ENCODE measurements at regions not wholly inside any gene's neighbourhood (a gene's known extent, or its start where the extent isn't known, plus 50 kb on each side); places are given as distances from the start of the nearest gene placed in this dataset.
"Not testable (repeated sequence)": the region's sequence is repeated elsewhere in the genome, so short reads cannot be mapped to it uniquely, and the experiment has no call there.

DNA sequence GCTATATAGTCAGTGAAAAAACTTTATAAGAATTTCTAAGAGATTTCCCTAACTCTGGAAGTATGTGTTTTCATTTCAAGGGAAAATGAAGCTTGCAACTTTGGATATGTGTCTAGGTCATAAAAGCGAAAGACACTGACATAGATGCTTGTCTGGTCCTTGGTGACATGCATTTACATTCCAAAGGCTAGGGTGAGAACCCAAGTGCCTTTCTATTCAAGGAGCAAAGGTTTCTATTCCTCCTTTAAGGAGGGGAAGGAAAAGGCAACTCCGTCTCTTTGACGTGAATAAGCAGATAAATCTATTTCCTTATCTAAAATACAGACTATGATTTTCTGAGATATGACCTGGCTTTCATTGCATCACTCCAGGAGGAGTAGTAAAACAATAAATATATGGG, 261.1 kb downstream of the CDH7 start:
- Histone ChIP-seq H3K27me3 (ENCODE audit: insufficient read depth, low read length) (no peaks in the 10 kb centered on the region), H3K27ac (ENCODE audit: low read depth, low read length) (no peak overlapping the region), H3K4me1 (ENCODE audit: insufficient read depth, low read length) (no peaks in the 10 kb centered on the region), H3K4me3 (ENCODE audit: low read length in 2 of 2) (no peak overlapping the region), H3K36me3 (ENCODE audit: insufficient read depth, low read length) (no peaks in the 10 kb centered on the region), H3K9me3 (ENCODE audit: control insufficient read depth in 1 of 2, low read length in 2 of 2) (peaks cover 0 to 3% of the 10 kb centered on the region in 2 donors)
- peaks cover 0 to 14% (median 6%) of the 10 kb centered on the region in 8 donors for H3K9me3 Mint-ChIP-seq
- H3K4me1 Mint-ChIP-seq: no peaks in the 10 kb centered on the region
- no peak overlapping the region for H3K27ac Mint-ChIP-seq
- no peak overlapping the region for H3K4me3 Mint-ChIP-seq
- H3K27me3 Mint-ChIP-seq: no peaks in the 10 kb centered on the region
- intact Hi-C loops (cut with micrococcal nuclease): no loop called here
- ChIA-PET CTCF (ENCODE audit: partially characterized antibody) (no interaction called here), POLR2A (ENCODE audit: partially characterized antibody) (no interaction called here)
- H3K36me3 Mint-ChIP-seq: no peaks in the 10 kb centered on the region
- DNase-seq: no peak

DNA sequence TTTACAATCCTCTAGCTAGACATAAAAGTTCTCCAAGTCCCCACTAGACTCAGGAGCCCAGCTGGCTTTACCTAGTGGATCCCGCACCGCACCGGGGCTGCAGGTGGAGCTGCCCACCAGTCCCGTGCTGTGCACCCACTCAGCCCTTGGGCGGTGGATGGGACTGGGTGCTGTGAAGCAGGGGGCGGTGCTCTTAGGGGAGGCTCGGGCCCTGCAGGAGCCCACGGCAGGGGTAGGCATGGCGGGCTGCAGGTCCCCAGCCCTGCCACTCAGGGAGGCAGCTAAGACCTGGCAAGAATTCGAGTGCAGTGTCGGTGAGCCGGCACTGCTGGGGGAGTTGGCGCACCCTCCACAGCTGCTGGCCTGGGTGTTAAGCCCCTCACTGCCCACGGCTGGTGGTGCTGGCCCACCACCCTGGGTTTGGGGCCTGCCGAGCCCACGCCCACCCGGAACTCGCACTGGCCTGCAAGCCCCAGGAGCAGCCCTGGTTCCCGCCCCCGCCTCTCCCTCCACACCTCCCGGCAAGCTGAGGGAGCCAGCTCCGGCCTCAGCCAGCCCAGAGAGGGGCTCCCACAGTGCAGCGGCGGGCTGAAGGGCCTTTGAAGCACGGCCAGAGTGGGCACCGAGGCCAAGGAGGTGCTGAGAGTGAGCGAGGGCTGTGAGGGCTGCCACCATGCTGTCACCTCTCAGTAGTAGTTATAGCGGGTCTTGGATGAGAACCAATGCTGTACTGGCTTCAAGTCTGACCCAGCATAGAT, 255.2 kb downstream of the CDH7 start:
- peaks cover 0 to 6% of the 10 kb centered on the region in 2 donors for H3K9me3 ChIP-seq (ENCODE audit: control insufficient read depth in 1 of 2, low read length in 2 of 2)
- H3K27ac Mint-ChIP-seq: no peak overlapping the region
- no peaks in the 10 kb centered on the region for H3K27me3 ChIP-seq (ENCODE audit: insufficient read depth, low read length)
- H3K9me3 Mint-ChIP-seq: peaks cover 0 to 23% (median 10%) of the 10 kb centered on the region in 8 donors
- CTCF ChIA-PET (ENCODE audit: partially characterized antibody): no interaction called here
- intact Hi-C loops (cut with micrococcal nuclease): no loop called here
- H3K36me3 Mint-ChIP-seq: no peaks in the 10 kb centered on the region
- H3K27ac ChIP-seq (ENCODE audit: low read depth, low read length): no peak overlapping the region
- no peaks in the 10 kb centered on the region for H3K4me1 ChIP-seq (ENCODE audit: insufficient read depth, low read length)
- H3K27me3 Mint-ChIP-seq: no peaks in the 10 kb centered on the region
- H3K4me3 ChIP-seq (ENCODE audit: low read length in 2 of 2): no peak overlapping the region
- no peak for DNase-seq
- H3K4me3 Mint-ChIP-seq: no peak overlapping the region
- H3K36me3 ChIP-seq (ENCODE audit: insufficient read depth, low read length): no peaks in the 10 kb centered on the region
- POLR2A ChIA-PET (ENCODE audit: partially characterized antibody): no interaction called here
- H3K4me1 Mint-ChIP-seq: no peaks in the 10 kb centered on the region

DNA sequence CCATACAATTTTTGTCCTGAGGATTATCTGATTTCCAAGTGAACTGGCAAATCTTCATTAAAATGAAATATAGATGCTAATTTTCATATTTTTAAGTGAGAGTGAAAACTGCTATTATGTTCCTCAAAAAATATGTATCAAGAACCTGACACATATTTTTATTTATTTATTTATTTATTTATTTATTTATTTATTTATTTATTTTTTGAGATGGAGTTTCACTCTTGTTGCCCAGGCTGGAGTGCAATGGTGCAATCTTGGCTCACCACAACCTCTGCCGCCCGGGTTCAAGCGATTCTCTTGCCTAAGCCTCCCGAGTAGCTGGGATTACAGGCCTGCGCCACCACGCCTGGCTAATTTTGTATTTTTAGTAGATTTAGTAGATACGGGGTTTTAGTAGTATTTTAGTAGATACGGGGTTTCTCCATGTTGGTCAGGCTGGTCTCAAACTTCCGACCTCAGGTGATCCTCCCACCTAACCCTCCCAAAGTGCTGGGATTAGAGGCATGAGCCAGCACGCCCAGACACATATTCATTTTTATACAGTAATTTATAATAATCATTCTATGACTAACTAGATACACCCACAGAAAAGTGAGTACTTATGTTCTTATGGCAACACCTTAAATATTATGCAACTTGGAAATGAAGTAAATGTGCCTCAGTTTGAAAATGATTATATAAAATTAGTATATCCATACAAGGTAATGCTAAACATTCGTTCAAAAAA, 248.3 kb downstream of the CDH7 start:
- H3K4me1 ChIP-seq (ENCODE audit: insufficient read depth, low read length); H3K36me3 ChIP-seq (ENCODE audit: insufficient read depth, low read length); H3K27me3 Mint-ChIP-seq; intact Hi-C loops (cut with micrococcal nuclease); POLR2A ChIA-PET (ENCODE audit: partially characterized antibody); H3K4me3 ChIP-seq (ENCODE audit: low read length in 2 of 2); CTCF ChIA-PET (ENCODE audit: partially characterized antibody); H3K27ac ChIP-seq (ENCODE audit: low read depth, low read length); DNase-seq; H3K27me3 ChIP-seq (ENCODE audit: insufficient read depth, low read length); H3K4me1 Mint-ChIP-seq; H3K36me3 Mint-ChIP-seq; H3K9me3 ChIP-seq (ENCODE audit: control insufficient read depth in 1 of 2, low read length in 2 of 2); H3K4me3 Mint-ChIP-seq; H3K27ac Mint-ChIP-seq: not testable (repeated sequence)
- H3K9me3 Mint-ChIP-seq: peaks cover 0 to 16% (median 7%) of the 10 kb centered on the region in 8 donors

DNA sequence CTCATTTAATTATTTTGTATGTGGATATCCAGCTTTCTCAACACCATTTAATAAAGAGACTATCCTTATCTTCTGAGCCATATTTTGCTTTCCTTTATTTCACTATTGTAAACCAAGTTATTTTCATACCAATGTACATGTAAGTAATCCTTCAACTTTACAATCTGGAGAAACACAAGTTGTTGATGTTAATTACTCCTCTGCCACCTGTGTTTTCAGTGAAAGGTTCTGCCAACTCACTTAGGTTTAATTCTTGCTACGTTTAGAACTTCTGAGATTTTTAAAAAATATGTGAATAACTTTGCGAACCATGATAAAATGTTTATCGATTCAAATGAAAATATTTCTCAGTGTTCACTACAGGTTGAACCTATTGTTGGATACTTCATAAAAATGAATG, 244.4 kb downstream of the CDH7 start:
- Histone ChIP-seq H3K9me3 (ENCODE audit: control insufficient read depth in 1 of 2, low read length in 2 of 2) (no peaks in the 10 kb centered on the region), H3K4me1 (ENCODE audit: insufficient read depth, low read length) (no peaks in the 10 kb centered on the region), H3K27ac (ENCODE audit: low read depth, low read length) (no peak overlapping the region), H3K36me3 (ENCODE audit: insufficient read depth, low read length) (no peaks in the 10 kb centered on the region), H3K27me3 (ENCODE audit: insufficient read depth, low read length) (no peaks in the 10 kb centered on the region), H3K4me3 (ENCODE audit: low read length in 2 of 2) (no peak overlapping the region)
- intact Hi-C loops (cut with micrococcal nuclease): no loop called here
- H3K9me3 Mint-ChIP-seq: peaks cover 0 to 13% (median 5%) of the 10 kb centered on the region in 8 donors
- H3K27me3 Mint-ChIP-seq: no peaks in the 10 kb centered on the region
- no peak for DNase-seq
- ChIA-PET POLR2A (ENCODE audit: partially characterized antibody) (no interaction called here), CTCF (ENCODE audit: partially characterized antibody) (no interaction called here)
- no peak overlapping the region for H3K4me3 Mint-ChIP-seq
- no peak overlapping the region for H3K27ac Mint-ChIP-seq
- no peaks in the 10 kb centered on the region for H3K4me1 Mint-ChIP-seq
- no peaks in the 10 kb centered on the region for H3K36me3 Mint-ChIP-seq

DNA sequence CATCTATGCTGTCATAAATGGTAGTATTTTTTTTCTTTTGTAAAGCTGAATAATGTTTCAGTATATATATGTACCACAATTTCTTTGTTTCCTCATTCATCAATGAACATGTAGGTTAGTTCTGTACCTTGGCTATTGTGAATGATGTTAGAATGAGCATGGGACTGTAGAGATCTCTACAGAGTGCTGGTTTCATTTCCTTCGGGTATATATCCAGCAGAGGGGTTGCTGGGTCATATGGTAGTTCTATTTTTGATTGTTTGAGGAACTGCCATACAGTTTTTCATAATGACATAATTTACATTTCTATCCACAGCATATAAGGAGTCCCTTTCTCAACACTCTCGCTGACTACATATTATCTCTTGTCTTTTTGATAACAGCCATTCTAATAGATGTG, 243.5 kb downstream of the CDH7 start:
- CTCF ChIA-PET (ENCODE audit: partially characterized antibody): no interaction called here
- no peak for DNase-seq
- Mint-ChIP-seq H3K36me3 (no peaks in the 10 kb centered on the region), H3K4me1 (no peaks in the 10 kb centered on the region), H3K27me3 (no peaks in the 10 kb centered on the region), H3K27ac (no peak overlapping the region), H3K4me3 (no peak overlapping the region), H3K9me3 (peaks cover 0 to 17% (median 5%) of the 10 kb centered on the region in 8 donors)
- POLR2A ChIA-PET (ENCODE audit: partially characterized antibody): no interaction called here
- no peaks in the 10 kb centered on the region for H3K36me3 ChIP-seq (ENCODE audit: insufficient read depth, low read length)
- no peaks in the 10 kb centered on the region for H3K4me1 ChIP-seq (ENCODE audit: insufficient read depth, low read length)
- intact Hi-C loops (cut with micrococcal nuclease): no loop called here
- no peak overlapping the region for H3K27ac ChIP-seq (ENCODE audit: low read depth, low read length)
- no peak overlapping the region for H3K4me3 ChIP-seq (ENCODE audit: low read length in 2 of 2)
- H3K9me3 ChIP-seq (ENCODE audit: control insufficient read depth in 1 of 2, low read length in 2 of 2): no peaks in the 10 kb centered on the region
- H3K27me3 ChIP-seq (ENCODE audit: insufficient read depth, low read length): no peaks in the 10 kb centered on the region

DNA sequence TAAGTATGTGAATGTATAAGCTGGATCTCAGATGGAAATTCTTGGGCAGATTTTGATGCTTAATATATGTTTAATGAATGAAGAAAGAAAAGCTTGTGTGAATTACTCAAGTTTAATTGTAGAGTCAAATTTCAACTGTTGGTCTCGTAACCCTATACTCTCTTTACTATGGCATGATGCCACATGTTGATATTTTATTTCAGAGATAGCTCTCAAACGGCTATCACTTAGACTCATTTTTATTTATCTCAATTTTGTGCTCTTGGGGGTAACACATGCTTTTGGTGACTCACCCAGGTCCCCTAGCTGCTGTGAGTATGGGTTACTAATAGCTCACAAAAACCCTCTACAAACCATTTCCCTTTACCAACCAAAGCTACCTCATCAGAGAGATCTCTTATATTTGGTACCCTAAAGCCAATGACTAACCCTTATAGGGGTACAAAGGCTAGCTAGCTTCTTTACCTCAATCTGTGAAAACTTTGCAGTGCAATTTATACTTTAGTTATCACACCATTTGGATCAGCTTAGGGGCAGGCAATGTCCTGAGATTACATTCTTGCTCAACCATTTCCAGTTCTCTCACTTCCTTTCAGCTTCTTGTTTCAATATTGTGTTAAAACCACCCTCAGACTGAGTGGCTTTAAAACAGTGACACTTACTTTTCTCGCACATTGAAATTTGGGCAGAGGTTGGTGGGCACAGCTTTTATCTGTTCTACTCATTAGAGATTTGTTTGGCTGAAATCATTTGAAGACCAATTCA, 240.3 kb downstream of the CDH7 start:
- no peaks in the 10 kb centered on the region for H3K27me3 Mint-ChIP-seq
- no peaks in the 10 kb centered on the region for H3K27me3 ChIP-seq (ENCODE audit: insufficient read depth, low read length)
- H3K9me3 ChIP-seq (ENCODE audit: control insufficient read depth in 1 of 2, low read length in 2 of 2): no peaks in the 10 kb centered on the region
- H3K27ac Mint-ChIP-seq: no peak overlapping the region
- H3K4me3 ChIP-seq (ENCODE audit: low read length in 2 of 2): no peak overlapping the region
- ChIA-PET POLR2A (ENCODE audit: partially characterized antibody) (no interaction called here), CTCF (ENCODE audit: partially characterized antibody) (interaction anchor here (1.1 kb wide), 1 partner anchor 13 kb away, joined by 3 read pairs; no protein-coding TSS in a partner anchor)
- no peaks in the 10 kb centered on the region for H3K4me1 Mint-ChIP-seq
- intact Hi-C loops (cut with micrococcal nuclease): no loop called here
- H3K4me3 Mint-ChIP-seq: no peak overlapping the region
- H3K4me1 ChIP-seq (ENCODE audit: insufficient read depth, low read length): no peaks in the 10 kb centered on the region
- no peaks in the 10 kb centered on the region for H3K36me3 ChIP-seq (ENCODE audit: insufficient read depth, low read length)
- H3K27ac ChIP-seq (ENCODE audit: low read depth, low read length): no peak overlapping the region
- H3K36me3 Mint-ChIP-seq: no peaks in the 10 kb centered on the region
- no peak for DNase-seq
- H3K9me3 Mint-ChIP-seq: peaks cover 0 to 16% (median 4%) of the 10 kb centered on the region in 8 donors

DNA sequence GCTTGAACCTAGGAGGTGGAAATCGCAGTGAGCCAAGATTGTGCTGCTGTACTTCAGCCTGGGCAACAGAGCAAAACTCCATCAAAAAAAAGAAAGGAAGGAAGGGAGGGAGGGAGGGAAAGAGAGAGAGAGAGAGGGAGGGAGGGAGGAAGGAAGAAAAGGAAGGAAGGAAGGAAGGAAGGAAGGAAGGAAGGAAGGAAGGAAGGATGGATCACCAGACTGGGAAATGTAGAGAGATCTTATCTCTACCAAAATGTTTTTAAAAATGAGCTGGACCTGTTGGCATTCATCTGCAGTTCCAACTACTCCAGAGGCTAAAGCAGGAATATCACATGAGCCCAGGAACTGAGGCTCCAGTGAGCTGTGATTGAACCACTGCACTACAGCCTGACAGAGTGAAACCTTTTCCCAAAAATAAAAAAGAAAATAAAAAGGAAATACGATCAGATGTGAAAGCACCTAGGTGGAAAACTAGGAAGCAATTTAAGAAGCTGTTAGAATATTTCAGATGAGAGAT, 239.4 kb downstream of the CDH7 start:
- DNase-seq: no peak
- ChIA-PET CTCF (ENCODE audit: partially characterized antibody) (interaction anchor here (1.1 kb wide), 1 partner anchor 14 kb away, joined by 3 read pairs; no protein-coding TSS in a partner anchor), POLR2A (ENCODE audit: partially characterized antibody) (no interaction called here)
- Histone ChIP-seq H3K9me3 (ENCODE audit: control insufficient read depth in 1 of 2, low read length in 2 of 2) (no peaks in the 10 kb centered on the region), H3K4me3 (ENCODE audit: low read length in 2 of 2) (no peak overlapping the region), H3K27me3 (ENCODE audit: insufficient read depth, low read length) (no peaks in the 10 kb centered on the region), H3K27ac (ENCODE audit: low read depth, low read length) (no peak overlapping the region), H3K4me1 (ENCODE audit: insufficient read depth, low read length) (no peaks in the 10 kb centered on the region), H3K36me3 (ENCODE audit: insufficient read depth, low read length) (no peaks in the 10 kb centered on the region)
- H3K36me3 Mint-ChIP-seq: no peaks in the 10 kb centered on the region
- intact Hi-C loops (cut with micrococcal nuclease): no loop called here
- H3K27me3 Mint-ChIP-seq: no peaks in the 10 kb centered on the region
- H3K27ac Mint-ChIP-seq: no peak overlapping the region
- H3K9me3 Mint-ChIP-seq: peaks cover 0 to 16% (median 4%) of the 10 kb centered on the region in 8 donors
- H3K4me1 Mint-ChIP-seq: no peaks in the 10 kb centered on the region
- no peak overlapping the region for H3K4me3 Mint-ChIP-seq
